ENCODE measurements at regions not wholly inside any gene's neighbourhood (a gene's known extent, or its start where the extent isn't known, plus 50 kb on each side); places are given as distances from the start of the nearest gene placed in this dataset.

GRCh38 chr5:158483281-158483860, 616.3 kb downstream of the EBF1 start:
- TF ChIP-seq CTCF (IDR thresholded peaks at IDR 0.05) (no peak), POLR2A (IDR thresholded peaks at IDR 0.05) (no peak)

Data from adrenal gland (tissue), 5 donors.